Transverse colon (tissue), 4 donors: ENCODE measurements at regions not wholly inside any gene's neighbourhood (a gene's known extent, or its start where the extent isn't known, plus 50 kb on each side); places are given as distances from the start of the nearest gene placed in this dataset.

Experiments
- EP300 ChIP-seq: sonication (generic); formaldehyde crosslinking; IDR thresholded peaks from one replicate; pipeline ENCODE4 v1.6.1; 2017; ENCODE audit warnings: antibody characterized with exemption, low read depth
- POLR2A ChIP-seq: fragments of 450-650 bp; IDR thresholded peaks from one replicate; pipeline ENCODE4 v1.6.1; 2016; ENCODE audit warnings: antibody characterized with exemption, mild to moderate bottlenecking, moderate library complexity
- POLR2AphosphoS5 ChIP-seq, 3 donors: sonication (generic); formaldehyde crosslinking; IDR thresholded peaks; one replicate each; pipeline ENCODE4 v1.6.1; 2016; ENCODE audit warnings: antibody characterized with exemption in 3 of 3
- TF ChIP-seq, protein P1 (sequence below), 5 experiments: fragments of 200-600 bp in 3 of 5; fragments of 450-650 bp in 2 of 5; sonication (generic) in 3 of 5; IDR thresholded peaks; 1 replicate in 2 of 5; 2 replicates in 3 of 5; pipeline ENCODE4 v1.5.1; 2016 to 2017; ENCODE audit warnings: antibody characterized with exemption in 5 of 5, inconsistent platforms in 3 of 5, mild to moderate bottlenecking in 2 of 5, moderate library complexity in 1 of 5

DNA sequence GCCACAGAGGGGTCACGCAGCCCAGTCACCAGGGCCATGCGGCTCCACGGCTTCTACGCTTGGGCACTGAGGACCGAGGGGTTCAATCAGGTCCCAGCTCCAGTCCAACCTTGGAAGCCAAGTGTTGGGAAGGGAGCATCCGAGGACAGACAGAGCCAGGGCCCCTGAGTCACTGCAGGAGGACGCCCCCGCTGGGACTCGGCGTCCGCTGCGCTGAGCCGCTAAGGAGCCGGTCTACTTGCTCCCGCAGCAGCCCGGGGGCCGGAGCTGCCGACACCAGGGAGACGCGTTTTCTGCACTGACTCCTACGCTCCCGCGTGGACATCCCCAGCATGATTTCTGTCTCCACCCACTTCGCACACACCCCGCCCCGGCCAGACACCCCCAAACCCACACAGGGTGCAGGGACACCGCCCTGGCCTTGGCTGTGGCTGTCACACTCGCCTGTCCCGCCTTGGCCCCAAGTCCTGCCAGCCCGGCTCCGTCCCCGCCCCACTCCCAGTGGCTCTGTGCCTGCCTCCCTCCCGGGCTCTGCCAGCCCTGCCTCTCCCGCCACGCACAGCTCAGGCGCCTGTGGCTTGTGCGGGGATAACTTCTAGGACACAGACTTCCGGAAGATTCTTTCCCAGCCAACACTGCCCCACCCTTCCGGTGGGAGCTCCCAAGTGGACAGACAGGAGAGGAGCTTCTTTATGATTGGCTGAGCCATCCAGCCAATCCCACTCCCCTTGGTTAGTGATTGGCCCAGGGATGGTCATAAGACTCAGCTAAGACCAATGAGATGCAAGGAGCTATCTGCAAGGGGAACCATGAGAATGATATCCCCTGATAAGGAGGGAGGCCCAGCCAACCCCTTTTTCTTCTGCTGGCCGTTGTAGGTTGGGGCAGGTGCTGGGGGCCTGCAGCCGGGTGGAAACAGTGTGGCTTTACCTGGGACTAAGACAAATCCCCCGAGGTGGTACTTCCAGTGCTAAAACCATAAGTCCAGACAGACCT lies 118.9 kb upstream of the SFSWAP start:
- TF ChIP-seq POLR2A, result no peak
- no peak for TF ChIP-seq EP300
- TF ChIP-seq, protein P1, sequence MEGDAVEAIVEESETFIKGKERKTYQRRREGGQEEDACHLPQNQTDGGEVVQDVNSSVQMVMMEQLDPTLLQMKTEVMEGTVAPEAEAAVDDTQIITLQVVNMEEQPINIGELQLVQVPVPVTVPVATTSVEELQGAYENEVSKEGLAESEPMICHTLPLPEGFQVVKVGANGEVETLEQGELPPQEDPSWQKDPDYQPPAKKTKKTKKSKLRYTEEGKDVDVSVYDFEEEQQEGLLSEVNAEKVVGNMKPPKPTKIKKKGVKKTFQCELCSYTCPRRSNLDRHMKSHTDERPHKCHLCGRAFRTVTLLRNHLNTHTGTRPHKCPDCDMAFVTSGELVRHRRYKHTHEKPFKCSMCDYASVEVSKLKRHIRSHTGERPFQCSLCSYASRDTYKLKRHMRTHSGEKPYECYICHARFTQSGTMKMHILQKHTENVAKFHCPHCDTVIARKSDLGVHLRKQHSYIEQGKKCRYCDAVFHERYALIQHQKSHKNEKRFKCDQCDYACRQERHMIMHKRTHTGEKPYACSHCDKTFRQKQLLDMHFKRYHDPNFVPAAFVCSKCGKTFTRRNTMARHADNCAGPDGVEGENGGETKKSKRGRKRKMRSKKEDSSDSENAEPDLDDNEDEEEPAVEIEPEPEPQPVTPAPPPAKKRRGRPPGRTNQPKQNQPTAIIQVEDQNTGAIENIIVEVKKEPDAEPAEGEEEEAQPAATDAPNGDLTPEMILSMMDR (IDR thresholded peaks at IDR 0.05), result no peak
- TF ChIP-seq POLR2AphosphoS5 (IDR thresholded peaks at IDR 0.05), result no peak
